ENCODE measurements at regions not wholly inside any gene's neighbourhood (a gene's known extent, or its start where the extent isn't known, plus 50 kb on each side); places are given as distances from the start of the nearest gene placed in this dataset.

GRCh38 chr11:114880442-114880841 lies 202.1 kb downstream of the NXPE2 start:
- Histone ChIP-seq H3K79me2 (no peaks in the 10 kb centered on the region), H3K4me1 (ENCODE audit: insufficient read depth) (no peaks in the 10 kb centered on the region), H4K20me1 (ENCODE audit: insufficient read depth, poor library complexity, severe bottlenecking) (no peaks in the 10 kb centered on the region), H3K4me2 (no peak overlapping the region), H3K9me3 (ENCODE audit: low read depth) (no peaks in the 10 kb centered on the region), H3K27me3 (no peaks in the 10 kb centered on the region), H3K27ac (no peak overlapping the region), H2AFZ (no peak overlapping the region), H3K36me3 (replicated peaks; ENCODE audit: insufficient read depth, low read depth) (no peaks in the 10 kb centered on the region), H3K4me3 (no peak overlapping the region), H3K9me2 (replicated peaks; ENCODE audit: insufficient read depth) (no peaks in the 10 kb centered on the region)
- TF ChIP-seq CTCF (IDR thresholded peaks at IDR 0.05; ENCODE audit: poor library complexity) (no peak), EZH2 (IDR thresholded peaks at IDR 0.05; ENCODE audit: borderline replicate concordance) (no peak), EZH2phosphoT487 (IDR thresholded peaks at IDR 0.05; ENCODE audit: low read depth, severe bottlenecking, unreplicated experiment) (no peak)
- WGBS (ENCODE audit: low lambda C conversion rate, missing lambda C conversion rate), result 44% methylated on average over 2 of the region's 2 CpGs
- no peak for DNase-seq (ENCODE audit: low spot score)

GRCh38 chr11:114883472-114883871 lies 205.1 kb downstream of the NXPE2 start:
- Histone ChIP-seq H3K4me3 (no peak overlapping the region), H2AFZ (no peak overlapping the region), H3K4me1 (ENCODE audit: insufficient read depth) (no peaks in the 10 kb centered on the region), H3K4me2 (no peak overlapping the region), H4K20me1 (ENCODE audit: insufficient read depth, poor library complexity, severe bottlenecking) (no peaks in the 10 kb centered on the region), H3K9me3 (ENCODE audit: low read depth) (no peaks in the 10 kb centered on the region), H3K79me2 (no peaks in the 10 kb centered on the region), H3K36me3 (replicated peaks; ENCODE audit: insufficient read depth, low read depth) (no peaks in the 10 kb centered on the region), H3K9me2 (replicated peaks; ENCODE audit: insufficient read depth) (no peaks in the 10 kb centered on the region), H3K27ac (no peak overlapping the region), H3K27me3 (no peaks in the 10 kb centered on the region)
- TF ChIP-seq EZH2phosphoT487 (IDR thresholded peaks at IDR 0.05; ENCODE audit: low read depth, severe bottlenecking, unreplicated experiment), result no peak
- no peak for TF ChIP-seq EZH2 (IDR thresholded peaks at IDR 0.05; ENCODE audit: borderline replicate concordance)
- TF ChIP-seq CTCF (IDR thresholded peaks at IDR 0.05; ENCODE audit: poor library complexity), result no peak
- 91% methylated on average over 3 of the region's 3 CpGs for WGBS (ENCODE audit: low lambda C conversion rate, missing lambda C conversion rate)
- no peak for DNase-seq (ENCODE audit: low spot score)

- no peak for DNase-seq (ENCODE audit: low spot score)
- TF ChIP-seq CTCF (IDR thresholded peaks at IDR 0.05; ENCODE audit: poor library complexity), result no peak
- no peak for TF ChIP-seq EZH2 (IDR thresholded peaks at IDR 0.05; ENCODE audit: borderline replicate concordance)
- no peak for TF ChIP-seq EZH2phosphoT487 (IDR thresholded peaks at IDR 0.05; ENCODE audit: low read depth, severe bottlenecking, unreplicated experiment)
- H3K4me1 ChIP-seq (ENCODE audit: insufficient read depth), result peaks cover 6% of the 10 kb centered on the region
- no peak overlapping the region for H3K4me2 ChIP-seq
- H3K79me2 ChIP-seq, result no peaks in the 10 kb centered on the region
- H3K9me3 ChIP-seq (ENCODE audit: low read depth), result no peaks in the 10 kb centered on the region
- no peak overlapping the region for H3K27ac ChIP-seq
- H3K27me3 ChIP-seq, result peaks cover 4% of the 10 kb centered on the region
- H3K9me2 ChIP-seq (replicated peaks; ENCODE audit: insufficient read depth), result no peaks in the 10 kb centered on the region
- no peaks in the 10 kb centered on the region for H4K20me1 ChIP-seq (ENCODE audit: insufficient read depth, poor library complexity, severe bottlenecking)
- no peaks in the 10 kb centered on the region for H3K36me3 ChIP-seq (replicated peaks; ENCODE audit: insufficient read depth, low read depth)
- H3K4me3 ChIP-seq, result no peak overlapping the region
- WGBS (ENCODE audit: low lambda C conversion rate, missing lambda C conversion rate), result 86% methylated on average over 4 of the region's 4 CpGs
- H2AFZ ChIP-seq, result no peak overlapping the region
These were observed 208.4 kb downstream of the NXPE2 start for GRCh38 chr11:114886644-114887265.
